Fibroblast of peridontal ligament (primary cell): ENCODE measurements at regions not wholly inside any gene's neighbourhood (a gene's known extent, or its start where the extent isn't known, plus 50 kb on each side); places are given as distances from the start of the nearest gene placed in this dataset.
"Not testable (repeated sequence)": the region's sequence is repeated elsewhere in the genome, so short reads cannot be mapped to it uniquely, and the experiment has no call there.

Experiments used
- DNase-seq: peaks from one replicate; pipeline ENCODE4 v3.0.0-alpha.2; 2010; ENCODE audit errors: extremely low read depth

GRCh38 chr2:182548031-182548950 is 121.5 kb upstream of the PDE1A start:
- peak; percentile 70 for DNase-seq

GRCh38 chr2:182550234-182550633 is 123.4 kb upstream of the PDE1A start:
- peak; percentile 58 for DNase-seq

- DNase-seq, result not testable (repeated sequence)
Observed at GRCh38 chr2:182552232-182552631, 125.4 kb upstream of the PDE1A start.

- not testable (repeated sequence) for DNase-seq
Observed at GRCh38 chr2:182552785-182553184, 125.9 kb upstream of the PDE1A start.

- DNase-seq, result peak; percentile 29
Observed at GRCh38 chr2:182553483-182553882, 126.6 kb upstream of the PDE1A start.

GRCh38 chr2:182554950-182555349 is 128.1 kb upstream of the PDE1A start:
- DNase-seq, result no peak

GRCh38 chr2:182558564-182558963 is 131.7 kb upstream of the PDE1A start:
- no peak for DNase-seq

GRCh38 chr2:182559623-182560022 is 132.8 kb upstream of the PDE1A start:
- no peak for DNase-seq

- DNase-seq, result no peak
Observed at GRCh38 chr2:182565911-182566567, 139.2 kb upstream of the PDE1A start.

- DNase-seq, result no peak
Observed at GRCh38 chr2:182573553-182573952, 142.5 kb upstream of the DNAJC10 start.

- no peak for DNase-seq
Observed at GRCh38 chr2:182577816-182578215, 138.2 kb upstream of the DNAJC10 start.

- DNase-seq, result peak; percentile 25
Observed at GRCh38 chr2:182581196-182581935, 134.7 kb upstream of the DNAJC10 start.

- no peak for DNase-seq
Observed at GRCh38 chr2:182584462-182584861, 131.6 kb upstream of the DNAJC10 start.

GRCh38 chr2:182585001-182585400 is 131.1 kb upstream of the DNAJC10 start:
- DNase-seq, result no peak

- DNase-seq, result no peak
Observed at GRCh38 chr2:182585430-182585829, 130.6 kb upstream of the DNAJC10 start.

GRCh38 chr2:182586426-182586825 is 129.6 kb upstream of the DNAJC10 start:
- DNase-seq, result no peak

GRCh38 chr2:182587831-182588230 is 128.2 kb upstream of the DNAJC10 start:
- DNase-seq, result peak; percentile 96

GRCh38 chr2:182589121-182589520 is 126.9 kb upstream of the DNAJC10 start:
- no peak for DNase-seq

- DNase-seq, result no peak
Observed at GRCh38 chr2:182591774-182592173, 124.3 kb upstream of the DNAJC10 start.

GRCh38 chr2:182592691-182593393 is 123.2 kb upstream of the DNAJC10 start:
- no peak for DNase-seq

- DNase-seq, result peak; percentile 89
Observed at GRCh38 chr2:182593394-182593975, 122.6 kb upstream of the DNAJC10 start.
